ENCODE measurements at regions not wholly inside any gene's neighbourhood (a gene's known extent, or its start where the extent isn't known, plus 50 kb on each side); places are given as distances from the start of the nearest gene placed in this dataset.

DNA sequence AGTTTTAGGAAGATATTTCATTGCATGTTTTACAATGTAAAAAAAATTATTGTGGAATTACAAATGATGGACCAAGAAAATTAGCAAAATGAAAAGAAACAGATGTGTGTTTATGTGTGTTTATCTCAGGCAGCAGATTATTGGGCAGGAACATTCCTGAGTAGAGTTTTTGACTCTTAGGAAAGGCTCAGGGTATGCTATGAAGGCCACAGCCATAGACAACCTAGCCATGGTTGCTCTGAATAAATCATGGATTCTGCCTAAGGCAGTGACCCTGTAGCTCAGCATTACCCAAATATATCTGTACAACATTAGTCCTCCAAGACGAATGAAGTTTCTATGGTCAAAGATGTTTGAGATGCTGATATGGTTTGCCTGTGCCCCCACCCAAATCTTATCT lies 298.3 kb downstream of the PTEN start:
- no peak for DNase-seq
- H3K36me3 Mint-ChIP-seq (ENCODE audit: low read depth): no peaks in the 10 kb centered on the region
- no peak for TF ChIP-seq CTCF (IDR thresholded peaks at IDR 0.05)
- Histone ChIP-seq H3K36me3 (ENCODE audit: insufficient read depth, low read length) (no peaks in the 10 kb centered on the region), H3K27ac (ENCODE audit: low read depth in 1 of 2, low read length in 2 of 2) (no peak overlapping the region), H3K4me3 (ENCODE audit: low read length) (no peak overlapping the region), H3K27me3 (ENCODE audit: control insufficient read depth in 1 of 2, insufficient read depth in 2 of 2, low read length in 2 of 2) (no peaks in the 10 kb centered on the region), H3K9me3 (ENCODE audit: control insufficient read depth in 1 of 2, insufficient read depth in 1 of 2, low read length in 2 of 2) (no peaks in the 10 kb centered on the region), H3K4me1 (ENCODE audit: insufficient read depth, low read length) (no peaks in the 10 kb centered on the region)
- H3K27me3 Mint-ChIP-seq: no peaks in the 10 kb centered on the region
- intact Hi-C loops (cut with DNase I, micrococcal nuclease): no loop called here
- no peaks in the 10 kb centered on the region for H3K9me3 Mint-ChIP-seq
- H3K27ac Mint-ChIP-seq: no peak overlapping the region
- CTCF ChIA-PET: no interaction called here
- no peak overlapping the region for H3K4me3 Mint-ChIP-seq
- no peak for ATAC-seq (ENCODE audit: poor library complexity)
- no peaks in the 10 kb centered on the region for H3K4me1 Mint-ChIP-seq (ENCODE audit: low read depth)
- POLR2A ChIA-PET: no interaction called here

DNA sequence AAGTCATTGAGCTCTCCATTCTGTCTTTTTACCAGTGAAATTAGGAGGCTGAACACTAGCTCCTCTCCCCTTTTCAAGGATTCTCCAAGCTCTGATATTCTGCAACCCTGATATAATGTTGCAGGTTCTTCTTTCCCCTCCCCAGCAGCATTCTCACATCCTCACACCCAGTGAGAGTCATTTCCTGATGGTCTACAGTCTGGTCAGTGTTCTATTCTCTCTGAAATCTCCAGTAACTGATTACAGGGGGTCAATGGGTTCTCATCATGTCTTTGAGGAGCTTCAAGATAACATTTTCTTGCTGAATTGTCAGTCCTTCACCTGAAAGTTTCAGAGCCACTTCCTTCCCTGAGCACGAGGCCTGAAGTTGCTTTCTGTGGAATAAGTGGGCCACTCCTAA lies 299.4 kb downstream of the PTEN start:
- ATAC-seq (ENCODE audit: poor library complexity): no peak
- Mint-ChIP-seq H3K36me3 (ENCODE audit: low read depth) (no peaks in the 10 kb centered on the region), H3K4me1 (ENCODE audit: low read depth) (peaks cover 6% of the 10 kb centered on the region), H3K27me3 (no peaks in the 10 kb centered on the region), H3K4me3 (no peak overlapping the region), H3K9me3 (no peaks in the 10 kb centered on the region), H3K27ac (no peak overlapping the region)
- no peaks in the 10 kb centered on the region for H3K36me3 ChIP-seq (ENCODE audit: insufficient read depth, low read length)
- ChIA-PET CTCF (no interaction called here), POLR2A (no interaction called here)
- no peak for DNase-seq
- no peak for TF ChIP-seq CTCF (IDR thresholded peaks at IDR 0.05)
- intact Hi-C loops (cut with DNase I, micrococcal nuclease): no loop called here
- H3K9me3 ChIP-seq (ENCODE audit: control insufficient read depth in 1 of 2, insufficient read depth in 1 of 2, low read length in 2 of 2): no peaks in the 10 kb centered on the region
- H3K4me3 ChIP-seq (ENCODE audit: low read length): no peak overlapping the region
- H3K4me1 ChIP-seq (ENCODE audit: insufficient read depth, low read length): no peaks in the 10 kb centered on the region
- no peak overlapping the region for H3K27ac ChIP-seq (ENCODE audit: low read depth in 1 of 2, low read length in 2 of 2)
- H3K27me3 ChIP-seq (ENCODE audit: control insufficient read depth in 1 of 2, insufficient read depth in 2 of 2, low read length in 2 of 2): no peaks in the 10 kb centered on the region

DNA sequence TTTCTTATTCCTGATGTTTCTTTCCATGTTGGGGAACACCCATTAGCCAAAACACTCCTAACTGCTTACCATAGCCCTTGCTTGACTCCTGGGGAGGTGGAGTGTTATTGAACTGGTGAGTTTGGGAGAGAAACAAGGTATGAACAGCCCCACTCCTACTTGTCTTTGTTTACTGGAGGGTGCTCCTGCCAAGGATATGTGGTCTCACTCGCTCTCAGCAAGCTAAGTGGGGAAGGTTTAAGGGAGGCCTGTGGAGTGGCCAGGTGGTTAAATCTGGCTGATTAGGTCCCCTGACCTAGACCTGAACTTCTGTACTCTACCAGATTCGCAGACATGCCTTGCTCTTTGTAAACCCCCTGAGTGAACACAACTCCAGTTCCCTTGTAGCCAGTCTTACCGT lies 300.1 kb downstream of the PTEN start:
- CTCF ChIA-PET: no interaction called here
- Mint-ChIP-seq H3K9me3 (no peaks in the 10 kb centered on the region), H3K36me3 (ENCODE audit: low read depth) (no peaks in the 10 kb centered on the region), H3K27ac (no peak overlapping the region), H3K4me1 (ENCODE audit: low read depth) (peaks cover 6% of the 10 kb centered on the region), H3K4me3 (no peak overlapping the region), H3K27me3 (no peaks in the 10 kb centered on the region)
- POLR2A ChIA-PET: no interaction called here
- Histone ChIP-seq H3K9me3 (ENCODE audit: control insufficient read depth in 1 of 2, insufficient read depth in 1 of 2, low read length in 2 of 2) (no peaks in the 10 kb centered on the region), H3K27ac (ENCODE audit: low read depth in 1 of 2, low read length in 2 of 2) (no peak overlapping the region), H3K36me3 (ENCODE audit: insufficient read depth, low read length) (no peaks in the 10 kb centered on the region), H3K4me3 (ENCODE audit: low read length) (no peak overlapping the region), H3K27me3 (ENCODE audit: control insufficient read depth in 1 of 2, insufficient read depth in 2 of 2, low read length in 2 of 2) (no peaks in the 10 kb centered on the region), H3K4me1 (ENCODE audit: insufficient read depth, low read length) (no peaks in the 10 kb centered on the region)
- ATAC-seq (ENCODE audit: poor library complexity): no peak
- DNase-seq: no peak
- intact Hi-C loops (cut with DNase I, micrococcal nuclease): no loop called here
- TF ChIP-seq CTCF (IDR thresholded peaks at IDR 0.05): no peak
